MM.1S (cell line): ENCODE measurements at regions not wholly inside any gene's neighbourhood (a gene's known extent, or its start where the extent isn't known, plus 50 kb on each side); places are given as distances from the start of the nearest gene placed in this dataset.

Experiments
- EZH2 ChIP-seq: fragments of 300-600 bp; sonication (generic); optimal IDR thresholded peaks from 2 replicates; pipeline ENCODE3; 2017; ENCODE audit warnings: low read depth, mild to moderate bottlenecking, antibody characterized with exemption, low read length, mixed read lengths
- EZH2phosphoT487 ChIP-seq: fragments of 300-600 bp; sonication (generic); IDR thresholded peaks from 2 replicates; pipeline ENCODE4 v1.6.1; 2018; ENCODE audit warnings: antibody characterized with exemption, low read length
- TF ChIP-seq, protein P1 (sequence below): fragments of 300-600 bp; sonication (generic); IDR thresholded peaks from 2 replicates; pipeline ENCODE4 v1.5.1; 2016; ENCODE audit warnings: antibody characterized with exemption, low read length, mixed read lengths

DNA sequence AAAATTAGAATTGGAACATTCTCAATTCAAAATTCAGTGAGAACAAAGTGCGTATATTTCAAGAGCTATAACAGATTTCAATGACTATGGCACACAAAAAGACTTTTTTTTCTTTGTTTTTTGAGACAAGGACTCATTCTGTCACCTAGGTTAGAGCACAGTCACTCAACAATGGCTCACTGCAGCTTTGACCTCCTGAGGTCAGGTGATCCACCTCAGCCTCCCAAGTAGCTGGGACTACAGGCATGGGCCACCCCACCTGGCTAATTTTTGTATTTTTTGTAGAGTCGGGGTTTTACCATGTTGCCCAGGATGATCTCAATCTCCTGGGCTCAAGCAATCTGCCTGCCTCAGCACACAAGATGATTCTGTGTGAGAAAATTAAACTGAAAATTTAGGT is 51.5 kb downstream of the PIK3C2A start:
- TF ChIP-seq EZH2: no peak
- TF ChIP-seq, protein P1, sequence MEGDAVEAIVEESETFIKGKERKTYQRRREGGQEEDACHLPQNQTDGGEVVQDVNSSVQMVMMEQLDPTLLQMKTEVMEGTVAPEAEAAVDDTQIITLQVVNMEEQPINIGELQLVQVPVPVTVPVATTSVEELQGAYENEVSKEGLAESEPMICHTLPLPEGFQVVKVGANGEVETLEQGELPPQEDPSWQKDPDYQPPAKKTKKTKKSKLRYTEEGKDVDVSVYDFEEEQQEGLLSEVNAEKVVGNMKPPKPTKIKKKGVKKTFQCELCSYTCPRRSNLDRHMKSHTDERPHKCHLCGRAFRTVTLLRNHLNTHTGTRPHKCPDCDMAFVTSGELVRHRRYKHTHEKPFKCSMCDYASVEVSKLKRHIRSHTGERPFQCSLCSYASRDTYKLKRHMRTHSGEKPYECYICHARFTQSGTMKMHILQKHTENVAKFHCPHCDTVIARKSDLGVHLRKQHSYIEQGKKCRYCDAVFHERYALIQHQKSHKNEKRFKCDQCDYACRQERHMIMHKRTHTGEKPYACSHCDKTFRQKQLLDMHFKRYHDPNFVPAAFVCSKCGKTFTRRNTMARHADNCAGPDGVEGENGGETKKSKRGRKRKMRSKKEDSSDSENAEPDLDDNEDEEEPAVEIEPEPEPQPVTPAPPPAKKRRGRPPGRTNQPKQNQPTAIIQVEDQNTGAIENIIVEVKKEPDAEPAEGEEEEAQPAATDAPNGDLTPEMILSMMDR: no peak
- TF ChIP-seq EZH2phosphoT487: no peak
